Kidney epithelial cell (primary cell): ENCODE measurements at regions not wholly inside any gene's neighbourhood (a gene's known extent, or its start where the extent isn't known, plus 50 kb on each side); places are given as distances from the start of the nearest gene placed in this dataset.

ENCODE experiments used
- DNase-seq: peaks from one replicate; pipeline ENCODE4 v3.0.0-alpha.2; 2010; ENCODE audit warnings: low read depth
- H3K27me3 ChIP-seq: 2 replicates; pipeline ENCODE4 v1.6.0; 2011; ENCODE audit warnings: low read length; ENCODE audit not compliant: control insufficient read depth, insufficient read depth
- H3K36me3 ChIP-seq: 2 replicates; pipeline ENCODE4 v1.5.1; 2011; ENCODE audit warnings: low read length; ENCODE audit not compliant: control insufficient read depth, insufficient read depth
- H3K4me3 ChIP-seq: 2 replicates; pipeline ENCODE4 v1.5.1; 2011; ENCODE audit warnings: low read depth, mild to moderate bottlenecking, control low read depth, low read length
- CTCF ChIP-seq: IDR thresholded peaks from 2 replicates; pipeline ENCODE4 v1.5.1; 2011; ENCODE audit warnings: mild to moderate bottlenecking, moderate library complexity, low read length, control low read depth, inconsistent platforms; ENCODE audit not compliant: insufficient read depth, poor library complexity, severe bottlenecking

GRCh38 chr12:63266988-63267387, 116.0 kb upstream of the AVPR1A start:
- Histone ChIP-seq H3K36me3 (no peaks in the 10 kb centered on the region), H3K27me3 (no peaks in the 10 kb centered on the region), H3K4me3 (no peak overlapping the region)
- DNase-seq, result no peak
- TF ChIP-seq CTCF, result no peak

- no peak for TF ChIP-seq CTCF
- Histone ChIP-seq H3K4me3 (no peak overlapping the region), H3K27me3 (no peaks in the 10 kb centered on the region), H3K36me3 (no peaks in the 10 kb centered on the region)
- DNase-seq, result no peak
Measured at GRCh38 chr12:63264629-63265028, 113.6 kb upstream of the AVPR1A start.

GRCh38 chr12:63250486-63250885, 99.5 kb upstream of the AVPR1A start:
- no peak overlapping the region for H3K4me3 ChIP-seq
- H3K27me3 ChIP-seq, result no peaks in the 10 kb centered on the region
- H3K36me3 ChIP-seq, result no peaks in the 10 kb centered on the region
- no peak for TF ChIP-seq CTCF
- no peak for DNase-seq

- Histone ChIP-seq H3K4me3 (no peak overlapping the region), H3K27me3 (no peaks in the 10 kb centered on the region), H3K36me3 (no peaks in the 10 kb centered on the region)
- peak; percentile 10 for DNase-seq
- TF ChIP-seq CTCF, result no peak
Measured at GRCh38 chr12:63238892-63239291, 87.9 kb upstream of the AVPR1A start.

GRCh38 chr12:63232896-63233295, 81.9 kb upstream of the AVPR1A start:
- no peak for DNase-seq
- Histone ChIP-seq H3K27me3 (no peaks in the 10 kb centered on the region), H3K4me3 (no peak overlapping the region), H3K36me3 (no peaks in the 10 kb centered on the region)
- TF ChIP-seq CTCF, result no peak

GRCh38 chr12:63228853-63229252, 77.9 kb upstream of the AVPR1A start:
- no peak overlapping the region for H3K4me3 ChIP-seq
- no peak for TF ChIP-seq CTCF
- no peaks in the 10 kb centered on the region for H3K27me3 ChIP-seq
- no peak for DNase-seq
- H3K36me3 ChIP-seq, result no peaks in the 10 kb centered on the region
